ENCODE measurements at regions not wholly inside any gene's neighbourhood (a gene's known extent, or its start where the extent isn't known, plus 50 kb on each side); places are given as distances from the start of the nearest gene placed in this dataset.

DNA sequence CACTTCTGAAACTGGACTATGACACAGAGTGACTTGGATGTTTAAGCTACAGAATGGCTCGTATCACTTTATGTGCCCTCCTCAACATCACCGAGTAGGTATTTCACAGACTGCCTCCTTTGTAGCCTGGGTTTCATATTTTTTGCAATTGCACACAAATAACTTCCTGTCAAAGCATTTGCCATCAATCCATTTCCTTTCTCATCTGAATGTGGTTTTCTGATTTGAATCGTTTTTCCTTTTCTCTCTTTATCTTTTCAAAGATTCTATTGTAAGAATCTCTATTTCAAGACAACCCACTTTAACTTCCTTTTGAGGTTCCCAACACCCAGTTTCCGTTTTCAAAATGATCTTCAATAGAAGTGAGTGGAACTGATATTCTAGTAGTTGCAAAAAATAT, 563.8 kb upstream of the ARRDC3 start:
- H3K4me3 ChIP-seq (ENCODE audit: low read depth, low read length) = no peak overlapping the region
- TF ChIP-seq, protein P1, sequence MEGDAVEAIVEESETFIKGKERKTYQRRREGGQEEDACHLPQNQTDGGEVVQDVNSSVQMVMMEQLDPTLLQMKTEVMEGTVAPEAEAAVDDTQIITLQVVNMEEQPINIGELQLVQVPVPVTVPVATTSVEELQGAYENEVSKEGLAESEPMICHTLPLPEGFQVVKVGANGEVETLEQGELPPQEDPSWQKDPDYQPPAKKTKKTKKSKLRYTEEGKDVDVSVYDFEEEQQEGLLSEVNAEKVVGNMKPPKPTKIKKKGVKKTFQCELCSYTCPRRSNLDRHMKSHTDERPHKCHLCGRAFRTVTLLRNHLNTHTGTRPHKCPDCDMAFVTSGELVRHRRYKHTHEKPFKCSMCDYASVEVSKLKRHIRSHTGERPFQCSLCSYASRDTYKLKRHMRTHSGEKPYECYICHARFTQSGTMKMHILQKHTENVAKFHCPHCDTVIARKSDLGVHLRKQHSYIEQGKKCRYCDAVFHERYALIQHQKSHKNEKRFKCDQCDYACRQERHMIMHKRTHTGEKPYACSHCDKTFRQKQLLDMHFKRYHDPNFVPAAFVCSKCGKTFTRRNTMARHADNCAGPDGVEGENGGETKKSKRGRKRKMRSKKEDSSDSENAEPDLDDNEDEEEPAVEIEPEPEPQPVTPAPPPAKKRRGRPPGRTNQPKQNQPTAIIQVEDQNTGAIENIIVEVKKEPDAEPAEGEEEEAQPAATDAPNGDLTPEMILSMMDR (IDR thresholded peaks at IDR 0.05; ENCODE audit: low read depth, low read length) = no peak

DNA sequence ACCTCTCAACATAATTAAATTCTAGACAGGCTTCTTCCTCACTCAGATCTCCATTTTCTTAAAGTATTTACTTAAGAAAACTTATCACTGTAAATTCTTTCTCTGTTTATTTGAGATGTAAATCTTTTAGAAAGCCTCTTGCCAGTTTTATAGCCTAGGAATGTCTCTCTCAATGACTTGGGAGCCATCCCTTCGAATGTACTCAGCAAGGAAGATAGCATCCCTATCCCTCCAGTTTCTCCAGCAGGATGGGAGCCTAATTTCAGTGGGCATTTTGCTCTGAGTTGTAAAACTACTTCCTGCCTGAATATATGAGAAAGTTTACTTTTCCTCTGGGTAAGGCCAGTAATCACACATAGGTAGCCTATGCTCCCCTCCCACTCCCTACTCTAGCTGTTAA, 558.5 kb upstream of the ARRDC3 start:
- TF ChIP-seq, protein P1 (IDR thresholded peaks at IDR 0.05; ENCODE audit: low read depth, low read length) = no peak
- no peak overlapping the region for H3K4me3 ChIP-seq (ENCODE audit: low read depth, low read length)

DNA sequence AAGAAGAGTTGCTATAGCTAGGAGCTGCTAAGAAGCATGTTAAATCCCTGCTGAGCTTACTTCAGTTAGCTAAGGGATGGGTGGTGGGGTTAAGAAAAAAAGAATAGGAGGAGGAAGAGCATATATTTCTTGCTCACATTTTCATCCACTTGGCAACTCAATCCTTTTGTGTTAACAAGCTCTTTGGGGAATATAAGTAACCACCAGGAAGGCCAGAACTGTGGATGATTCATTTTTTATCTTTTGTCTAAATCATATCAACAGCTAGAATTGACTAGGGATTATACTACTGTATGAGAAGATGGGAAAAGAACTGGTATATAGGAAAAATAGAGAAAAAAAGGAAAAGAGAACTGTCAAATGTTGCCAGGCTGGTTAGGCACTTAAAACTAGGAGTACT, 555.3 kb upstream of the ARRDC3 start:
- TF ChIP-seq, protein P1 (IDR thresholded peaks at IDR 0.05; ENCODE audit: low read depth, low read length) = no peak
- no peak overlapping the region for H3K4me3 ChIP-seq (ENCODE audit: low read depth, low read length)

DNA sequence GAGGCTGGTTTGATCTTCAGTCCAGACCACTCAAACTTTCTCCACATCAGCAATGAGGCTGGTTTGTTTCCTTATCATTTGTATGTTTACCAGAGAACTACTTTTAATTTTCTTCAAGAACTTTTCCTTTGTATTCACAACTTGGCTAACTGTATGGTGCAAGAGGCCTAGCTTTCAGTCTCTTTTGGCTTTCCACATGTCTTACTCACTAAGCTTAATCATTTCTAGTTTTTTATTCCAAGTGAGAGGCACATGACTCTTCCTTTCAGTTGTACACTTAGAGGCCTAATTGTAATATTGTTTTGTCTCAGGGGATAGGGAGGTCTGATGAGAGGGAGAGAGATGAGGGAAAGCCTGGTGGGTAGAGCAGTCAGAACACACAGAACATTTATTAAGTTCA, 554.0 kb upstream of the ARRDC3 start:
- no peak overlapping the region for H3K4me3 ChIP-seq (ENCODE audit: low read depth, low read length)
- TF ChIP-seq, protein P1 (IDR thresholded peaks at IDR 0.05; ENCODE audit: low read depth, low read length) = no peak

DNA sequence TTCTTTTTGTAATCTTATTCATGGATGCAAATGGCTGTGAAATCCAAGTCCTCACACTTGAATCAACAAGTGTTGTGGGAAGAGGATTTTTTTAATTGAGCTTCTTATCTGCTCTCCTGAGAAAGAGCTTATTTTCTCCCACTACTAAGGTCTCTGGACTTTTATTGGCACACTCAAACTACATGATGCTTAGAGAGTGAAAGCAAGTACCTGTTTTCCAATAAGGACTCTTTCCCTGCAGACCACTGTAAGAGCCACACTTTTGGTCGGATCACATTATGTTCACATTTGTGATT, 546.4 kb upstream of the ARRDC3 start:
- TF ChIP-seq, protein P1 (IDR thresholded peaks at IDR 0.05; ENCODE audit: low read depth, low read length) = no peak
- H3K4me3 ChIP-seq (ENCODE audit: low read depth, low read length) = no peak overlapping the region

DNA sequence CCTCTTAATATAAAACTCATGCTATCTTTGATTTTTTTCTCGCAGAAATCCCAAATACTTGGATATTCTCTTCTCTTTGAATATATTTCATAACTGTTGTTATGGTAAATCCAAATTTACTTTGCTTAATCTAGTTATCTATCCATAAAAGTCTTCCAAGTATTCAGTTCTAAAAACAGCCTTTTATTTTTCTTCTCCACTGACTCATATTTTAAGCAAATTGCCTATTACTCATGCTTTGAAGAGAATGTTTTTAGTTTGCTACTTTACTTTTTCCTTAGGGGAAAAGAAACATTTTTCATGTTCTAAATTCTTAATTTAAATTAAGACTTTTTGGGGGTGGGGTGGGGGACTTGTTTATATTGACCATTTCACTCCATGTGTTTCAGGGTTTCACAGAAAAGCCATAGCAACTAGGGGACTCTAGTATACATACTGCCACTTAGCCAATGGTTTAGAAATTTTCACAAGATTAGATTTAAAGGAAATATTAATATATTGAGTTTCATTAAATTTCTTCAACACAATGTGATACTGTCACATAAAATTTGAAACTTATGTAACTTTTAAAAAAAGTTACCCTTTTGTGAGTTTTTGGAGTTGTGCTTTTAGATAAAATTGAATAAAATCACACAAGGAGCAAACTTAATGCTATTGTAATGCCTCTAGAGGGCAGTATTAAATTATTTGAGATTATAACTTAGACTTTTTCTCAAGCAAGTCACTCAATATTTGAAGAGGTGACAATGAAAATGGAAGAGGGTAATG, 545.8 kb upstream of the ARRDC3 start:
- TF ChIP-seq, protein P1 (IDR thresholded peaks at IDR 0.05; ENCODE audit: low read depth, low read length) = no peak
- H3K4me3 ChIP-seq (ENCODE audit: low read depth, low read length) = no peak overlapping the region

DNA sequence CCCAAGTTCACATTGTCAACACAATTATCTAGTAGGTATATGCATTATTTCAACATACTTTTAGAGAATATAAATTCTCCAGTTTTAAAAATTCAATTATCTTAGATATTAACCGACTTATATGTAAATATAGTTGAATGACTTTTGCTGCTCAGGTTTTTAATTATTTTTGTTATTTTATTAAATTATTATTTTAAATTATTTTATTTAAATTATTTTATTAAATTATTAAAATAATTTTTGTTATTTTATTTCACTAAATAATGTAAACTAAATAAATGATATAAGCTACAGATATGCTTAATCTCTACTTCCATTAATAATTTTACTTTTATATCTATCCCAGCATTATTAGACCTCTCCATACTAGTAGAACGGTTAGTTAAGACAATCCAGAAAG, 544.3 kb upstream of the ARRDC3 start:
- TF ChIP-seq, protein P1 (IDR thresholded peaks at IDR 0.05; ENCODE audit: low read depth, low read length) = no peak
- no peak overlapping the region for H3K4me3 ChIP-seq (ENCODE audit: low read depth, low read length)

Measured in WI38 (cell line).